GM21526 (cell line): ENCODE measurements at regions not wholly inside any gene's neighbourhood (a gene's known extent, or its start where the extent isn't known, plus 50 kb on each side); places are given as distances from the start of the nearest gene placed in this dataset.
"Not testable (repeated sequence)": the region's sequence is repeated elsewhere in the genome, so short reads cannot be mapped to it uniquely, and the experiment has no call there.

ENCODE experiments used
- ATAC-seq: cut with Tn5 transposase; IDR thresholded peaks from one replicate; pipeline ENCODE4 v1.9.1; 2021; ENCODE audit warnings: moderate library complexity; ENCODE audit not compliant: unreplicated experiment, low FRiP score

DNA sequence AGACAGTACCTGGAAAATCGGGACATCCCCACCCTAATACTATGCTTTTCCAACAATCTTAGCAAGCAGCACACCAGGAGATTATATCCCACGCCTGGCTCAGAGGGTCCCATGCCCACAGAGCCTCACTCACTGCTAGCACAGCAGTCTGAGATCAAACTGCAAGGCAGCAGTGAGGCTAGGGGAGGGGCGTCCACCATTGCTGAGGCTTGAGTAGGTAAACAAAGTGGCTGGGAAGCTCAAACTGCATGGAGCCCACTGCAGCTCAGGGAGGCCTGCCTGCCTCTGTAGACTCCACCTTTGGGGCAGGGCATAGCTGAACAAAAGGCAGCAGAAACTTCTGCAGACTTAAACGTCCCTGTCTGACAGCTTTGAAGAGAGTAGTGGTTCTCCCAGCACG is 275.5 kb downstream of the IKZF2 start:
- ATAC-seq = not testable (repeated sequence)

DNA sequence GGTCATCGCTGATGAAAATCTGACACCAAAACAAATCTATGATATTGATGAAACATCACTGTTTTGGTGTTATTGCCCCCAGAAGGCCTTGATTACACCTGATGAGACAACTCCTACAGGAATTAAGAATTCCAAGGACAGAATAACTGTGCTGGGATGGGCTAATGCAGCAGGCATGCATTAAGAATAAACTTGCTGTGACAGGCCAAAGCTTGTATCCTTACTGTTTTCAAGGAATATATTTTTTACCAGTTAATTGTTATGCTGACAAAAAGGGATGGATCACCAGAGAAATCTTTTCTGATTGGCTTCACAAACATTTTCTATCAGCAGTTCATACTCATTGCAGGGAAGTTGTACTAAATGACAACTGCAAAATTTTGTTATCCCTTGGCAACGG is 278.2 kb downstream of the IKZF2 start:
- ATAC-seq = no peak

DNA sequence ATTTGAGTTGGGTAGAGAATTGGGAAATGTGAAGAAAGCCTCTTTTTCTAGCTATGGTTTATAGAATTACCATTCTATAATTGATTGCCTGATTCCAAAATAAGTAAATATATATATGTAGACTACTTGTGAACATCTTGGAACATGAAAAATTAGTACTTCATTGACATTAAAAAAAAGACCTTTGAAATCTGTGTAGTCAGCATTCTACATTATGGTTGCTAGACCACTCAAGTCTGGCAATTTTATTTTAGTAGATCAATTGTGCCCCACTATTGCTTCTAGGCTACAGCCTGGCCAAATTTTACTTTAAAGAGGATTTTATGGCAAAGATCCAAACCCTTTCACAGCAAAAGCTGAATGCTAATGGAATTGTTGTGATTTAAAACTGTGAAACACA is 279.8 kb downstream of the IKZF2 start:
- no peak for ATAC-seq

DNA sequence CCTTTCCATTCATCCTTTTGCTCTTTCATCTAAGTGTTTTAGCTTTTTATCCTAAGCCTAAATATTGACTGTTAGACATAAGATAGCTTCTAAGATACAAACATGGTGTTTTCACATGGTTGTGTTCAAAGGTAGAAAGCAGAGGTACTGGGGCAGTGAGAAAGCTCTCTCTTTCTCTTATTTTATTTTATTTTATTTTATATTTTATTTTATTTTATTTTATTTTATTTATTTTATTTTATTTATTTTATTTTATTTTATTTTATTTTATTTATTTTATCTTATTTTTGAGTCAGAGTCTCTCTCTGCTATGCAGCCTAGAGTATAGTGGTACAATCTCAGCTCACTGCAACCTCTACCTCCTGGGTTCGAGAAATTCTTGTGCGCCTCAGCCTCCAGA is 287.2 kb downstream of the IKZF2 start:
- ATAC-seq = no peak

DNA sequence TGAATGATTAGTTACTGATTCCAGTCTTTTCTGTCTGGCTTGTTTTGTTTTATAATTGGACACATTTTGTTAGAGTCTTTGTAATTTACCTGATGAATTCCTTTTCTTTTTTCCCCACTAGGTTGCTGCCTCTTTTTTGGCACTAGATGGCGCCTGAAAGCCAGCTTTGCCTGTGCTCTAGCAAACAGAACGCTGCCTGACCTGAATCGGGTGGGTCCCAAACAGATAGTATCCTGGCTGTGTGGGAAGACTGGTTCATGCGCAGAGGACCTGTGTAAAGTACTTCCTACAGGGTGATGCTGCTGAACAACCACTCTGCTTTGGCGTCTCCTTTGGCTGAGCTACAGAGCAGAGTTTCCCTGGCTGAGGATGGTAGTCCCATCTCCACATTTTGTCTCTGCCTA is 288.2 kb downstream of the IKZF2 start:
- ATAC-seq = no peak

DNA sequence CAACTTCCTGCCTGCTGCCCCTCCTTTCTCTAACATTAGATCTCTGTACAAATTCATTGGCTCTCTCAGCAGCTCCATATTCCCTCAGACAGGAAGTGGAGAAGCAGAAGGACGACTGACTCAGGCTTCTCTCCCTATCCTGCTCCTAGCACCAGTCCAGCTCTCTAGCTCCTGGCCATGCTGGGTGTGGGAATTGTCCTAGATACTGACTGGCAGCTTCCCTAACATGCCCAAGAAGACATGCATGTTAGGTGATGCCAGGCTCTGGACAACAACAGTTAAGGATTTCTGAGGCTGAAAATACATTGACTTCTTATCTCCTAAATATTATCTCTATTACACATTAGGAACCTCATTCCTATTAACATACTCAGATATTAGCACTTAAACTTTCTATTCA is 292.9 kb downstream of the IKZF2 start:
- no peak for ATAC-seq

DNA sequence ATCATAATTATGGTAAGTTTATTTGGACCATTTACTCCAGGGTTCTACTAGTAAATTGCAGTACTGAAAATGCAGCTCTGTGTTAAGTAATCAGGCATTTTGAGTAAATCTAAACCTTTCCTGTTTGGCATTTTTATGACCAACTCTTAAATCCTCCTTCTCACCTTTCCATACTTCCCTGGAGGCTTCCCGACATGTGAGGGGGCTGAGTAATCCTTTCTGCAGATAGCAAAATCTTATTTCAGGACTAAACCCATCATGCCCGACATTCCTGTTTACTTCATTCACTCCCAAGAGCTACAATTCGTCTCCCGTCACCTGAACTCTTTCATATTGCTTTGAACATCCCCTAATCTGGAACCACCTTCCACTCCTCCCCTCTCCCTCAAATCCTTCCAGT is 296.6 kb downstream of the IKZF2 start:
- ATAC-seq = no peak

DNA sequence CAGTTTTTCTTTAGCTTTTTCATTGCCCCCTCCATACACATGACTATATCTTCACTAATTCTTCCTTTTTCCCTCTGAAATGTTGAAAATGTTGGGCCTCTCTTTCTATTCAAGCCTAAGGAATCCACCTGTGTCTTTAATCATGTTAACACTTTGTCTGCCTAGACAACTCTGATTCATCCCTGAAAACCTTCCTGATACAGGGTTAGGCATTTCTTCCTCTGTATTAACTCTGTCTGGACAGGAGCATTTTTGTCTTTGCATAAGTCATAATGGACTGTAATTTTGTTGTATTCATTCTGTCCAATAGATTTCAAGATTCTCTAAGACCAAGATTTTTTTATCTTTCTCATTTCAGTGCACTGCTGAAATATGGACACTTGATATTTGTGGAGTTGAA is 297.3 kb downstream of the IKZF2 start:
- ATAC-seq = no peak

DNA sequence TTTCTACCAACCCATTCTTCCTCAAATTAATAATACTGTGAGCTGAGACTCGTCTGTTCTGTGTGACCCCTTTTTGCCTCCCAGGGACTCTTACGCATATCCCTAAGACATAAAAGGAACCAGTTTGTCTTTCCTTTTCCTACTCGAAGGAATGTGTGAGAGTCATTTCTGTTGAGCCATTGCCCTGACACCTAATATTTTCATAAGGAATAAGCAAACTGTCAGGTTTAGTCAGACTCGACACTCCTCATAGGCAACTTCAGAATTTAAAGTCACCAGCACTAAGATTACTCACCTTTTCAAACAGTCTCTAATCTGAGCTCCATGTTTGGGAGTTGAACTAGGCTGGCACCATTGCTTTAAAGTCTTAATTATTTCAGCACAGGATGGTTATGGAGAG is 305.5 kb downstream of the IKZF2 start:
- ATAC-seq = no peak

DNA sequence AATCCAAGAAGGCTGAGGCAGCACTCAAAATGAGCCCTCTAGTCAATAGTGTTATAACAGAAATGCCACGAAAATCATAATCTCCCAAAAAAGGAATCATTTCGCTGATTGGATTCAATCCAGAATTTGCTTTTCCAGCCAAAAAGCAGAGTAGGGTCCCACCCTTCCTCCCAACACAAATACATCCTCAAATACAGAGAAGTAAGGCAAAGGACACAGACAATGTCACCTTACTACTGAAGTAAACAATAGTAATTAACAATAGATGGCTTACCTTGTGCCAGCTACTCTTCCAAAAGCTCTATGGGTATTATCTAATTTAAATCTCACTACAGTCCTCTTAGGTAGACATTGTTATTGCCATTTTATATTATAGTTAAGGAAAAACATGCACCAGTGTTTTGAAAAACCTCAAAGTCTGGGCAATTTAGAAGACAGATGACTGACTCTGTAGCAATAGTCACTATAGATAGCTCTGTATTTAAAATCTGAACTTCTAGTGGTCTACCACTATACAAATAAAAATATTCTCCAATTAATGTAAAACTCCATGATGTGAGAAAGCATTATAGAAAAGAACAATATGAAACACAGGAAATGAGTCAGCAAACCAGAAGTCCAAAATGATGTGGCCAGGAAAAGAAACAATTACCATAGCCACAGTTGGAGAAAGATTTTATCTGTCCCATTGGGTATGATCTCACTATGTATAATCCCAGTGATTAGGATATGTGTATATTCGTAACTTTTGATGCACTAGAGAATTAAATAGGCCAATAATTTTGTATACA is 305.0 kb upstream of the ERBB4 start:
- no peak for ATAC-seq

DNA sequence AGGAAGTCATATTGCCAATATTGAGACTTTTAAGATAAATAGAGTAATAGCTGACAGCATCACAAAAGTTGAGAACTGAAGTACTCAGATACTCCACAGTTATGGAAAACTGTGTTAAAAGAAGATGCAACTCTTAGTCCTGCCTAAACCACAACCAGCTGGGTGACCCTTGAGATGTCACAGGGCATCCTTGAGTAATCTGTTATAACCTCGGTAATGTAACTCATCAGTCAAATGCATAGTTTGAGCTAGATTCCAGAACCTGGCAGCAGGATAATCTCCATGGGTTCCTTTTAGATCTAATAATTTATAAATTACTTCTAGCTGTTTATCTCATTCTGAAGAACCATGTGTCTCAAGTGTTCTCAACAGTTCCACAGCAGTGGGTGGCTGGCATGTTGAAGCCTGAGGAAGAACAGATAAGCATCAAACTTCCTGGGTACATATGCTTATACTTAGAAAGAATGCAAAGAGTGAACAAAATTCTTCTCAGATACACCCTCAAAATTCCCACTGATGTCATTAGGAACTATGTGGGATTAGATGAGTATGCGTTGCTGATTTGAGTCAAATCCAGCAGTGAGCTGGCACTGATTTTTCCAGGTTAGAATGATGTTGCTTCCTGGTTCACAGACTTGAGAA is 304.1 kb upstream of the ERBB4 start:
- no peak for ATAC-seq

DNA sequence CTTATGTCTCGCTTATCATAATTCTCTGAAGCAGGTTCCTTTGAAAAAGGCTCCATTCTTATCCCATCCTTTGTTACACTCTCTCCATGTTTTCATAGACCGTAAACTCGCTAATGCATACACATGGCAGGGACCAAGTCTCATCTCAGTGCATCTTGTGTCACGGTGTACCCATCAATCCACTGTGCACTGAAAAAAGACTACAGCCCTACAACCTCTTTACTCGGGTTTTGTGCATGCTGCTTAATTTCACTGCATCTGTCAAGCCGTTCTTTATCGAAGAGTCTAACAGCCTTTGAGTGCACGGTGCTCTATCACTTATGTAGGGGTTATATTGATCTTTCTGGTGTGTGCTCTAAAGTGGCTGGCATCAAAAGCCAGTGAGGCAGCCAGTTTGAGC is 302.9 kb upstream of the ERBB4 start:
- no peak for ATAC-seq

DNA sequence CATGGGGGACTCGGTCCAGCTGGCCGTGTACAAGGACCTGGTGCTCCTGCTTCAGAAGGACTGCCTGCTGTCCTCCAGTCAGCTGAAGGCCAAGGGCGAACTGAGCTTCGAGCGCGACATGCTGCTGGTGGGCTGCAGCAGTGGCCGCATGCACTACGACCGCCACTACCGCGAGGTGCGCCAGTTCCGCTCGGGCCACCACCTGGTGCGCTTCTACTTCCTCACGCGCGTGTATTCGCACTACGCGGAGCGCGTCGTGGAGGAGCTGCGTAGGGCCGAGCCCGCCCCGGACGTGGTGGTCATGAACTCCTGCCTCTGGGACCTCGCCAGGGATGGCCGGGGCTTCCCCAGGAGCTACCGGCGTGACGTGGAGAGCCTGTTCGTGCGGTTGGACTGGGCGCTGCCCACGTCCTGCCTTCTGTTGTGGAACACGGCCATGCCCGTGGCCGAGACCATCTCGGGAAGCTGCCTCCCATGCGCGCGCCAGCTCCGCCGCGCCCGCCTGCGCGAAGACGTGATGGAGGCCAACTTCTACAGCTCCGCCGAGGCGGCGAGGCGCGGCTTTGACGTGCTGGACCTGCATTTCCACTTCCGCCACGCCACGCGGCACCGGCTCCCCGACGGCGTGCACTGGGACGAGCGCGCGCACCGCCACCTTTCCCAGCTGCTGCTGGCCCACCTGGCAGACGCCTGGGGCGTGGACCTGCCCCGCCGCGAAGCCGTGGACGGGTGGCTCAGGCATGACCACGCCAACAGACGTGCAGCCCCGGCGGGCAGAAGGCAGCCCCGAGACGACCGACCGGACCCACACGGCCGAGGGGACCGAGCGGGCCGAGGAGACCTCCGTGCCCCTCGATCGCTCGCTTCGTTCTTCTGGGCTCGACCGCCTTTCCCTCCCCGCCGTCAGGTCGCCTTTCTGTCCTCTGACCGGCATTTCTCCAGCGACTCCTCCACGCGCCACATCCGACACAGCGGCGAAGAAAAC is 293.9 kb upstream of the ERBB4 start:
- ATAC-seq = no peak

DNA sequence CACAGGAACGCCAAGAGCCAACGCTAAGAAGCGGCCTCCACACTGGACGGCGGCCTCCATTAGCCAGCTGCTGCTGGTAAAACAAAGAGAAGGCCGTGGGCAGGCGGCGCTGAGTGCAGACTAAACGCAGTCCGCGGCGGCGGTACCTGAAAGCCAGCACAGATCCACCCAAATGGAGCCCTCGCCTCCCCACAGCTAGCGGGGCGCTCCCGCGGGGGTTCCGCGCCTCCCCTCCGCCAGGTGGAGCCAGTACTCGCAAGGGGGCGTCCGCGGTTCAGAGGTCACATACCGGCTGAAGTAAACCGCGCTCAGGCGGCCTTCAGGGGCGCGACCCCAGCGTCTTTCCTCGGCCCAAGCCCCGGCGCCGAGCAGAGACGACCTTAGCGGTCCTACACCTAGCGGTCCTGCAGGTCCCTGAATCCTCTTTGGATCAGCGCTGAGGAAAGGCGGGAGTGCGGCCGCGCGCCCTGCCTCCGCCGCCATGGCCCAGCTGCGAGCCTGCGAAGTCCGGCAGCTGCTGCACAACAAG is 293.1 kb upstream of the ERBB4 start:
- no peak for ATAC-seq

DNA sequence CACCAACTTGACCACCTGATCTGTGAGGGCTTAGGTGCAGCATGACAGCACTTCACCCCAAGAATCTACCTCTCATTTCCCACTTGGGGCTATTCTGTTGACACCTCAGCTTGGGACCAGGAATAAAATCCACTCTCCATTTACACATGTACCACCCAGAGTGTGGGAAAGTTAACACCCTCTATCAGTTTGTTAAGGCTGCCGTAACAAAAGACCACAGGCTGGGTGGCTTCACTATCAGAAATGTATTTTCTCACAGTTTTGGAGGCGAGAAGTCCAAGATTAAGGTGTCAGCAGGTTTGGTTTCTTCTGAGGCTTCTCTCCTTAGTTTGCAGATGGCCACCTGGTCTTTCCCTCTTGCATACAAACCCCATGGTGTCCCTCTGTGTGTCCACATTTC is 277.7 kb upstream of the ERBB4 start:
- no peak for ATAC-seq

DNA sequence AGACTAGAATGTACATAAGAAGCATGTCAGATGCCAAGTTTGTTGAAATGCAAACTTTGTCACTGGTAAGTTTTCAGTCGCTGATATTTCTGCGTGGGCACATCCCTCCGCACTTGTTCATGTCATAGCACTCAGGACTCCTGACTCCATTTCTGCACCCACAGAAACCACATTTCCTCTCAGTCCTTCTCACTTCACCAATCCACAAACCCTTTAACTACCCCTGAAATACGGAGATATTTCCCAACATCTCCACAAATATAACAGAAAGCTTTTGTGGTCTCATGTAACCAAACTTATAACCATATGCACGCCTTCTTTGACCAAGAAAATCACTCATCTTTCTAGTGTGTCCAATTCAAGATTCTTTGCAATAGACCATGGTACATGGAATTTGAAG is 276.9 kb upstream of the ERBB4 start:
- no peak for ATAC-seq

DNA sequence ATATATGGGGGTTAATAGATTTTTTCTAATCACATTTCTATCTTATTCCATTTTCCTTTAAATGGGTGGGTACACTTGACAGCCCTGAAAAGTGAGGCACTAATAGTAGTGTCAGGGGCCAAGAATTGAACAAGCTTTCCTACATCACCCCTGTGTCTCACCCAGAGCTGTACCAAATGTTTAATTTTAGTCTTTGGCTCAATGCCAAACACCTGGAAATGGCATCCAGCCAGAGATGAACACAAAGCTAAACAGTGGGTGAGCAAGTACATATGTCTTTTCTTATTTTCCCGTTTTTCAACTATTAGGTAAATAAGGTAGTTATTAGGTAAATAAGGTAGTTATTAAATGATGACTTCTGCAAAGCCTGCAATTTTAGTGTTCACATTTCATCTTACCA is 276.3 kb upstream of the ERBB4 start:
- no peak for ATAC-seq

DNA sequence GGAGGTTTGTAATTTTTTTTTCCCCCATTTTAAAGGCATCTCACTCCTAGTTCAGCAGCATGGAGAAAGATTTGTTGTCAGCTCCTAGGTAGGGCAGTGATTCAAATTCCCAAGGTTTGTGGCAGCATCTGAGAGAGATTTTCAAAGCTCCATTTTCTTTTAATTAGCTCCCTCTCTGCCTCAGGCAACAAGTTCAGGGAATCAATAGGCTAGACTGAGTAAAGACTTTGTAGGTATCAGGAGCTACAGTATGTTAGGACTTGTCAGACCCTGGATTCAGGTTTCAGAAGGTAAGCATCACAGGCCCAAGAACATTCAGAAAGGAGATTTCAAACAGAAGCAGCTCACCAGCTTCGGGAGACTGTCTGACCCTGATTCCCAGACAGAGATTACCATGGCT is 273.3 kb upstream of the ERBB4 start:
- no peak for ATAC-seq

DNA sequence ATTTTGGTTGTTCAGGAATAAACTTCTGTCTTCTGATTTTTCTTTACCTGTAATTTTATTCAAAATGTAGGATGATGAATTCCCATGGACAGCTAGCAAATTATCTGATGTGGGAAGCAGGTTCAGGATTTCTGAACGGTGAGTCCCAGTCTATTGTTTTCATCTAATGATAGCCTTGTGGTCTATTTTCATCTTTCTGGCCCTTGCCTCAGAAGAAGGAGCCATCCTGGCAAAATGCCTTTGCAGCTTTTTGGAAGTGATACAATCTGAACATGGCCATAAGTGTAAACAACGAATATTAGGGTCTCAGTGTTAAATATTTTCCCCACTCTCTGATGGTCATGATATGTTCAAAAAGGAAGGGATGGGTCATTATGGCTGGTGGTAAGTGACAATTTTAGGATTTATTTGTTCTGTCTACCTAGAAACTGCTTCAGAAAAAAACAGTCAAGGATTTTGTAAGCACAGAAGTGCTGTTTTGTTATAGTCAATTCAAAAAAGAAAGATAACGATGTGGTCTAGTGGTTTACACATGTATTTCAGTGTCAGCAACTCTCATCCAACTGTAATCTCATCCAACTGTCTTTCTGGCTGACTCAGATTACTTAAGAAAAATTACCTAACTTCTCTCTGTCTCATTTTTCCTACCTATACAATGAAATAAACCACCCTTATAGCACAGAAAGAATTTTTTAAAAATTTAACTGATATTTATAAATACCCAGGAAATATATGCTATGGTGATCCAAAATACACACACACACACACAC is 272.6 kb upstream of the ERBB4 start:
- ATAC-seq = no peak

DNA sequence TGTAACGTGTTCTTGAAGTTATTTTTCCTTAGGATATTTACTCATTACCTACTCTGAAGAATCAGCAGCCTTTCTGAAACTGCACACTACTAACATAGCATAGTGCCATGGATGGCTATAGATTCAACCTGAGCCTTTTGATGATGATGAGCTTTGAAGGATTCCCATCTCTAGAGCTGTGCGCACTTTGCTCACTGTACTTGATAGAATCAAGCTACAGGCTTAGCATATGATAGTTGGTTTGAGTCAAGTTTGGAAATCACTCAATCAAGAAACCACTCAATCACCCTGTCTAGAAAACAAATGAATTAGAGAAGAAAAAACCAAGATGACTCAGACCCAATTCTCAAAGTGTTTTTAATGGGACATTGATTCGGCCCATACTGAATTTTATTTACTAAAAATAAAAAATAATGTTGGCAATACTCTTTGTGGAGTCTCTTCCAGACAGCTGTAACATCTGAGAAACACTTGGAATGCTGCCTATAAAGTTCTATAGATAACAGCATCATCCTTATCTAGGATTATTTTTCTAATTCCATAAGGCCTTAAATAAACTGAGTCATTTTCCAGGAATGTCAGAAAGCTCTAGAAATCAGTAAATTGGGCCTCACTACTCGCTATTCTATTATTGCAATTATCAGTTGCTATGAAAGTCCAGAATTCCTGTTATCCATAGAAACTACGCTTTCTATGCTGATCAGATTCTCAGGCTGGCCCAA is 259.0 kb upstream of the ERBB4 start:
- no peak for ATAC-seq
